ENCODE measurements at regions not wholly inside any gene's neighbourhood (a gene's known extent, or its start where the extent isn't known, plus 50 kb on each side); places are given as distances from the start of the nearest gene placed in this dataset.

DNA sequence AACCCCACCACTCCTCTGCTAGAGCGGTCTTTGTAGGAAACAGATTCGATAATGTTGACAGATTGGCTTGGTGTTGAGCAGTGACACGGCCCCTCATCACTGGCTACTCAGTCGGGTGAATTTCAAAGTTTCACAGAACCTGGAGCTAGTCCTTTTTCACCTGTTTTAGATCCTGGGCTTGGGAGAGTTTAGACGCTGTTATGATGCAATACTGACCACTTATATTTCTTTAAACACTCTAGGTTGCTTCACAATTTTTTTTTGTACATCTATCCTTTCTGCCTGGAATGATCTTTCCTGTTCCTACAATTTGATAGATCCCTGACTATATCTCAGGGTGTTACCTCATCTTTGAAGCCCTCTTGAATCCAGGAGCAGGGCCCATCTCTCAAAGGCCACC is 97.1 kb upstream of the ATP10A start:
- 68 to 79% (median 75%) methylated on average over 5 of the region's 5 CpGs for WGBS, 5 donors
- Histone ChIP-seq H3K27me3 (replicated peaks in 1 of 7) (no peaks in the 10 kb centered on the region), H3K4me3 (no peak overlapping the region), H3K9me3 (peaks cover 0 to 11% (median 0%) of the 10 kb centered on the region in 8 donors), H3K36me3 (no peaks in the 10 kb centered on the region), H3K4me1 (no peaks in the 10 kb centered on the region), H3K27ac (no peak overlapping the region)
- TF ChIP-seq CTCF (IDR thresholded peaks at IDR 0.05 in 8 of 11, conservative IDR thresholded peaks at IDR 0.05 in 3 of 11) (no peak), POLR2A (IDR thresholded peaks at IDR 0.05) (no peak), POLR2AphosphoS5 (IDR thresholded peaks at IDR 0.05) (no peak)
- intact Hi-C loops (cut with DNase I; ENCODE audit: low total_unique reads) = no loop called here
- DNase-seq = no peak

DNA sequence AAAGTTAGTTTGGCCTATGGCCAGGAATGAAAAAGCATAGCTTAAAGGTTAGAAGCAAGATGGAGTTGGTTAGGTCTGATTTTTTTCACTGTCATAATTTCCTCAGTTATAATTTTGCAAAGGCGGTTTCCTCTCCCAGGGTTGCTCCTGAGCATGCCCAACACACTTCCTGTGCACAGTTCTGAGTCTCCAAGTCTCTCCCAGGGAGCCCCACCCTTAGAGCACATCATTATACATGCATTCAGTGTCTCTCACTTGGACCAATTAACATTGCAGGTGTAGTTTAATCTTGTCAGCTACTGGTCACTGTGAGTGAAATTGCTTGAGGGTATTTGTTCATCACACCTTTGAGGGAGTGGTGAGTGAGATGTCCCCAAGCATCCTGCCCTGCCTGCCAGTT is 96.0 kb upstream of the ATP10A start:
- Histone ChIP-seq H3K27ac (no peak overlapping the region), H3K36me3 (no peaks in the 10 kb centered on the region), H3K9me3 (peaks cover 0 to 17% (median 4%) of the 10 kb centered on the region in 8 donors), H3K4me1 (no peaks in the 10 kb centered on the region), H3K4me3 (no peak overlapping the region), H3K27me3 (replicated peaks in 1 of 7) (no peaks in the 10 kb centered on the region)
- DNase-seq = no peak
- WGBS, 5 donors = 46 to 55% (median 51%) methylated on average over 1 of the region's 1 CpG
- intact Hi-C loops (cut with DNase I; ENCODE audit: low total_unique reads) = no loop called here
- TF ChIP-seq POLR2A (IDR thresholded peaks at IDR 0.05) (no peak), CTCF (IDR thresholded peaks at IDR 0.05 in 8 of 11, conservative IDR thresholded peaks at IDR 0.05 in 3 of 11) (no peak), POLR2AphosphoS5 (IDR thresholded peaks at IDR 0.05) (no peak)

- WGBS, 5 donors = 86 to 93% (median 92%) methylated on average over 2 of the region's 2 CpGs
- H3K9me3 ChIP-seq = peaks cover 0 to 31% (median 21%) of the 10 kb centered on the region in 8 donors
- DNase-seq = no peak
- no peak overlapping the region for H3K4me3 ChIP-seq
- no peaks in the 10 kb centered on the region for H3K4me1 ChIP-seq
- no peaks in the 10 kb centered on the region for H3K27me3 ChIP-seq (replicated peaks in 1 of 7)
- TF ChIP-seq POLR2A (IDR thresholded peaks at IDR 0.05) (no peak), POLR2AphosphoS5 (IDR thresholded peaks at IDR 0.05) (no peak), CTCF (IDR thresholded peaks at IDR 0.05 in 8 of 11, conservative IDR thresholded peaks at IDR 0.05 in 3 of 11) (no peak)
- intact Hi-C loops (cut with DNase I; ENCODE audit: low total_unique reads) = no loop called here
- no peak overlapping the region for H3K27ac ChIP-seq
- H3K36me3 ChIP-seq = no peaks in the 10 kb centered on the region
Observed at GRCh38 chr15:25955628-25956027, 92.5 kb upstream of the ATP10A start.

- WGBS, 5 donors = 56 to 76% (median 72%) methylated on average over 4 of the region's 4 CpGs
- H3K4me3 ChIP-seq = no peak overlapping the region
- intact Hi-C loops (cut with DNase I; ENCODE audit: low total_unique reads) = no loop called here
- TF ChIP-seq POLR2A (IDR thresholded peaks at IDR 0.05) = no peak
- H3K9me3 ChIP-seq = peaks cover 0 to 31% (median 21%) of the 10 kb centered on the region in 8 donors
- no peak overlapping the region for H3K27ac ChIP-seq
- no peaks in the 10 kb centered on the region for H3K27me3 ChIP-seq (replicated peaks in 1 of 7)
- no peak for DNase-seq
- no peaks in the 10 kb centered on the region for H3K4me1 ChIP-seq
- H3K36me3 ChIP-seq = no peaks in the 10 kb centered on the region
Observed at GRCh38 chr15:25954398-25954797, 91.3 kb upstream of the ATP10A start.

- no peaks in the 10 kb centered on the region for H3K36me3 ChIP-seq
- no peaks in the 10 kb centered on the region for H3K27me3 ChIP-seq (replicated peaks in 1 of 7)
- no peak overlapping the region for H3K4me3 ChIP-seq
- intact Hi-C loops (cut with DNase I; ENCODE audit: low total_unique reads) = no loop called here
- TF ChIP-seq CTCF (IDR thresholded peaks at IDR 0.05 in 8 of 11, conservative IDR thresholded peaks at IDR 0.05 in 3 of 11) = no peak
- TF ChIP-seq POLR2A (IDR thresholded peaks at IDR 0.05) = no peak
- TF ChIP-seq POLR2AphosphoS5 (IDR thresholded peaks at IDR 0.05) = no peak
- peaks cover 0 to 31% (median 21%) of the 10 kb centered on the region in 8 donors for H3K9me3 ChIP-seq
- 89 to 98% (median 94%) methylated on average over 2 of the region's 2 CpGs for WGBS, 5 donors
- H3K4me1 ChIP-seq = peaks cover 0 to 23% (median 0%) of the 10 kb centered on the region in 6 donors
- DNase-seq = no peak
- H3K27ac ChIP-seq = no peak overlapping the region
Observed at GRCh38 chr15:25950014-25950413, 86.9 kb upstream of the ATP10A start.
